ENCODE measurements at regions not wholly inside any gene's neighbourhood (a gene's known extent, or its start where the extent isn't known, plus 50 kb on each side); places are given as distances from the start of the nearest gene placed in this dataset.

DNA sequence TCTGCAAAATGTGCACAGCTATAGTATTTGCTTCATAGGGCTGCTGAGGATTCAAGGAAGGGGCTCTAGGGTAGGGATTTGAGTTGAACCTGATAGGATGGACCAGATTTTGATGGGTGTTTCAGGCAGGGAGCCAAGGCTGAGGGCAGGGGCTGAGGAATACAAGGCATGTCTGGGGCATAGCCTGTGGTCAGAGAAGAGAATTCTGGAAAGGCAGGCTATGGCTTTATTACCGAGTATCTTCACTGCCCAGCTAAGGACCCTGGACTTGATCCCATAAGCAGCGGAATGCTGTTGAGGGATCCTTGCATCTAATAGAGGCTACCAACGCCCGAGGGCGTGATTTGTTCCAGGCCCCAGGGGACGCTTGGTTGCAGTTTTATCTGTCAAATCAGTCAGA is 193.0 kb upstream of the TLE3 start:
- TF ChIP-seq GATA2 (IDR thresholded peaks at IDR 0.05; ENCODE audit: low read depth, low read length) (no peak), GATA3 (IDR thresholded peaks at IDR 0.05; ENCODE audit: low read depth, low read length) (no peak)
